Liver (tissue), 8 donors: ENCODE measurements at regions not wholly inside any gene's neighbourhood (a gene's known extent, or its start where the extent isn't known, plus 50 kb on each side); places are given as distances from the start of the nearest gene placed in this dataset.

ENCODE experiments used
- DNase-seq: peaks from one replicate; pipeline ENCODE4 v3.0.0-alpha.2; 2017; ENCODE audit warnings: low spot score
- H3K27ac ChIP-seq, 2 donors: one replicate each; pipeline ENCODE4 v1.7.0; 2013; ENCODE audit warnings: inconsistent platforms in 2 of 2, low read length in 2 of 2, control low read depth in 1 of 2, low read depth in 1 of 2, mild to moderate bottlenecking in 1 of 2
- H3K27me3 ChIP-seq, 4 donors: one replicate each; pipeline versions ENCODE4 v1.6.1 to v1.7.0; 2013; ENCODE audit warnings: low read length in 3 of 4, inconsistent platforms in 1 of 4, mild to moderate bottlenecking in 1 of 4, moderate library complexity in 1 of 4; ENCODE audit not compliant: control insufficient read depth in 4 of 4, insufficient read depth in 4 of 4
- H3K36me3 ChIP-seq, 4 donors: one replicate each; pipeline versions ENCODE4 v1.6.1 to v1.7.0; 2013; ENCODE audit warnings: low read length in 3 of 4, mild to moderate bottlenecking in 3 of 4, low read depth in 1 of 4, moderate library complexity in 1 of 4; ENCODE audit not compliant: control insufficient read depth in 4 of 4, insufficient read depth in 3 of 4
- H3K4me1 ChIP-seq, 4 donors: one replicate each; pipeline versions ENCODE4 v1.6.1 to v1.7.0; 2013; ENCODE audit warnings: low read length in 3 of 4, mild to moderate bottlenecking in 3 of 4, moderate library complexity in 1 of 4; ENCODE audit not compliant: control insufficient read depth in 4 of 4, insufficient read depth in 4 of 4
- H3K4me3 ChIP-seq, 3 donors: one replicate each; pipeline versions ENCODE4 v1.6.1 to v1.7.0; 2013; ENCODE audit warnings: low read length in 3 of 3, control low read depth in 1 of 3, low read depth in 1 of 3, mild to moderate bottlenecking in 1 of 3
- H3K9ac ChIP-seq, 2 donors: one replicate each; pipeline ENCODE4 v1.7.0; 2013; ENCODE audit warnings: low read length in 2 of 2, mild to moderate bottlenecking in 2 of 2, moderate library complexity in 2 of 2, control low read depth in 1 of 2, low read depth in 1 of 2
- H3K9me3 ChIP-seq, 4 donors: one replicate each; pipeline versions ENCODE4 v1.6.1 to v1.7.0; 2013; ENCODE audit warnings: low read length in 3 of 4; ENCODE audit not compliant: control insufficient read depth in 4 of 4
- ATF3 ChIP-seq: IDR thresholded peaks from 2 replicates; pipeline ENCODE4 v1.6.1; 2016; ENCODE audit warnings: antibody characterized with exemption
- CTCF ChIP-seq: fragments of 150-350 bp; IDR thresholded peaks from 2 replicates; pipeline ENCODE4 v1.5.1; 2017; ENCODE audit warnings: improper control_type of control experiment, low read depth, low read length; ENCODE audit not compliant: missing input control
- EGR1 ChIP-seq, 2 donors: IDR thresholded peaks; 2 replicates each; pipeline ENCODE4 v1.6.1; 2016 to 2018; ENCODE audit warnings: antibody characterized with exemption in 2 of 2, low read depth in 2 of 2
- FOXA1 ChIP-seq: IDR thresholded peaks from 2 replicates; pipeline ENCODE4 v1.6.1; 2016; ENCODE audit warnings: antibody characterized with exemption
- FOXA2 ChIP-seq: IDR thresholded peaks from 2 replicates; pipeline ENCODE4 v1.6.1; 2016; ENCODE audit warnings: antibody characterized with exemption
- GABPA ChIP-seq, 2 donors: IDR thresholded peaks in 1 of 2; conservative IDR thresholded peaks in 1 of 2; 2 replicates each; pipeline ENCODE4 v1.6.1; 2016; ENCODE audit warnings: antibody characterized with exemption in 2 of 2, mild to moderate bottlenecking in 1 of 2, moderate library complexity in 1 of 2
- HNF4A ChIP-seq, 2 donors: conservative IDR thresholded peaks; 2 replicates each; pipeline ENCODE4 v1.6.1; 2016; ENCODE audit warnings: antibody characterized with exemption in 2 of 2, mild to moderate bottlenecking in 2 of 2
- HNF4G ChIP-seq: IDR thresholded peaks from 2 replicates; pipeline ENCODE4 v1.6.1; 2016; ENCODE audit warnings: antibody characterized with exemption
- JUND ChIP-seq, 2 donors: IDR thresholded peaks; 2 replicates each; pipeline ENCODE4 v1.6.1; 2016; ENCODE audit warnings: antibody characterized with exemption in 2 of 2
- MAX ChIP-seq: IDR thresholded peaks from 2 replicates; pipeline ENCODE4 v1.6.1; 2016; ENCODE audit warnings: antibody characterized with exemption
- NR2F2 ChIP-seq: IDR thresholded peaks from 2 replicates; pipeline ENCODE4 v1.6.1; 2016; ENCODE audit warnings: antibody characterized with exemption
- RAD21 ChIP-seq, 2 donors: IDR thresholded peaks; 2 replicates each; pipeline ENCODE4 v1.6.1; 2016; ENCODE audit warnings: antibody characterized with exemption in 2 of 2, mild to moderate bottlenecking in 2 of 2
- REST ChIP-seq: IDR thresholded peaks from 2 replicates; pipeline ENCODE4 v1.6.1; 2016; ENCODE audit warnings: antibody characterized with exemption, mild to moderate bottlenecking
- RXRA ChIP-seq, 2 donors: IDR thresholded peaks; 2 replicates each; pipeline ENCODE4 v1.6.1; 2017 to 2018; ENCODE audit warnings: antibody characterized with exemption in 2 of 2, mild to moderate bottlenecking in 1 of 2
- SP1 ChIP-seq: IDR thresholded peaks from 2 replicates; pipeline ENCODE4 v1.6.1; 2018; ENCODE audit warnings: antibody characterized with exemption, mild to moderate bottlenecking
- TAF1 ChIP-seq: conservative IDR thresholded peaks from 2 replicates; pipeline ENCODE4 v1.6.1; 2016; ENCODE audit warnings: antibody characterized with exemption, mild to moderate bottlenecking
- YY1 ChIP-seq: IDR thresholded peaks from 2 replicates; pipeline ENCODE4 v1.6.1; 2016; ENCODE audit warnings: antibody characterized with exemption, mild to moderate bottlenecking
- ZBTB33 ChIP-seq: IDR thresholded peaks from 2 replicates; pipeline ENCODE4 v1.6.1; 2016; ENCODE audit warnings: antibody characterized with exemption
- WGBS: extraction: QIAGEN DNeasy Blood & Tissue Kit; methylation state at CpG from one replicate; pipeline ENCODE4 v1.1.7; 2013; 5-methylcytosine and 5-hydroxymethylcytosine counted together
- donor health status: healthy.
- donor health status: healthy.
- donor health status: healthy.
- donor health status: healthy.
- donor health status: healthy.

GRCh38 chr7:17014686-17015085 is 132.9 kb upstream of the AGR3 start:
- 96% methylated on average over 8 of the region's 8 CpGs for WGBS
- Histone ChIP-seq H3K4me3 (no peak overlapping the region), H3K9me3 (no peaks in the 10 kb centered on the region), H3K9ac (no peak overlapping the region), H3K27ac (no peak overlapping the region), H3K27me3 (no peaks in the 10 kb centered on the region), H3K36me3 (no peaks in the 10 kb centered on the region), H3K4me1 (peaks cover 0 to 7% (median 4%) of the 10 kb centered on the region in 4 donors)
- no peak for TF ChIP-seq YY1
- no peak for TF ChIP-seq ZBTB33
- no peak for TF ChIP-seq FOXA2
- no peak for TF ChIP-seq EGR1 (IDR thresholded peaks at IDR 0.05; ENCODE audit: low read depth in 2 of 2)
- TF ChIP-seq SP1 = no peak
- no peak for TF ChIP-seq RXRA (IDR thresholded peaks at IDR 0.05)
- TF ChIP-seq RAD21 (IDR thresholded peaks at IDR 0.05) = no peak
- no peak for TF ChIP-seq HNF4G
- no peak for TF ChIP-seq ATF3
- no peak for TF ChIP-seq MAX
- TF ChIP-seq REST = no peak
- no peak for TF ChIP-seq TAF1
- no peak for TF ChIP-seq CTCF
- no peak for TF ChIP-seq FOXA1
- no peak for TF ChIP-seq HNF4A (conservative IDR thresholded peaks at IDR 0.05)
- no peak for TF ChIP-seq JUND (IDR thresholded peaks at IDR 0.05)
- TF ChIP-seq NR2F2 = no peak
- no peak for TF ChIP-seq GABPA (IDR thresholded peaks at IDR 0.05 in 1 of 2, conservative IDR thresholded peaks at IDR 0.05 in 1 of 2)
- DNase-seq = no peak
